ENCODE measurements at regions not wholly inside any gene's neighbourhood (a gene's known extent, or its start where the extent isn't known, plus 50 kb on each side); places are given as distances from the start of the nearest gene placed in this dataset.

- TF ChIP-seq ZNF837 (tag by site-specific recombination; IDR thresholded peaks at IDR 0.05) (no peak), ZNF404 (tag by site-specific recombination; IDR thresholded peaks at IDR 0.05) (no peak), ZFHX2 (tag by site-specific recombination; conservative IDR thresholded peaks at IDR 0.05) (no peak), REST (tag by site-specific recombination; IDR thresholded peaks at IDR 0.05) (no peak), ZNF23 (tag by site-specific recombination; IDR thresholded peaks at IDR 0.05; ENCODE audit: borderline replicate concordance) (no peak)
- TF ChIP-seq, protein P1, sequence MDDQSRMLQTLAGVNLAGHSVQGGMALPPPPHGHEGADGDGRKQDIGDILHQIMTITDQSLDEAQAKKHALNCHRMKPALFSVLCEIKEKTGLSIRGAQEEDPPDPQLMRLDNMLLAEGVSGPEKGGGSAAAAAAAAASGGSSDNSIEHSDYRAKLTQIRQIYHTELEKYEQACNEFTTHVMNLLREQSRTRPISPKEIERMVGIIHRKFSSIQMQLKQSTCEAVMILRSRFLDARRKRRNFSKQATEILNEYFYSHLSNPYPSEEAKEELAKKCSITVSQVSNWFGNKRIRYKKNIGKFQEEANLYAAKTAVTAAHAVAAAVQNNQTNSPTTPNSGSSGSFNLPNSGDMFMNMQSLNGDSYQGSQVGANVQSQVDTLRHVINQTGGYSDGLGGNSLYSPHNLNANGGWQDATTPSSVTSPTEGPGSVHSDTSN (CRISPR knock-in tag; IDR thresholded peaks at IDR 0.05) = no peak
- TF ChIP-seq, protein P2, sequence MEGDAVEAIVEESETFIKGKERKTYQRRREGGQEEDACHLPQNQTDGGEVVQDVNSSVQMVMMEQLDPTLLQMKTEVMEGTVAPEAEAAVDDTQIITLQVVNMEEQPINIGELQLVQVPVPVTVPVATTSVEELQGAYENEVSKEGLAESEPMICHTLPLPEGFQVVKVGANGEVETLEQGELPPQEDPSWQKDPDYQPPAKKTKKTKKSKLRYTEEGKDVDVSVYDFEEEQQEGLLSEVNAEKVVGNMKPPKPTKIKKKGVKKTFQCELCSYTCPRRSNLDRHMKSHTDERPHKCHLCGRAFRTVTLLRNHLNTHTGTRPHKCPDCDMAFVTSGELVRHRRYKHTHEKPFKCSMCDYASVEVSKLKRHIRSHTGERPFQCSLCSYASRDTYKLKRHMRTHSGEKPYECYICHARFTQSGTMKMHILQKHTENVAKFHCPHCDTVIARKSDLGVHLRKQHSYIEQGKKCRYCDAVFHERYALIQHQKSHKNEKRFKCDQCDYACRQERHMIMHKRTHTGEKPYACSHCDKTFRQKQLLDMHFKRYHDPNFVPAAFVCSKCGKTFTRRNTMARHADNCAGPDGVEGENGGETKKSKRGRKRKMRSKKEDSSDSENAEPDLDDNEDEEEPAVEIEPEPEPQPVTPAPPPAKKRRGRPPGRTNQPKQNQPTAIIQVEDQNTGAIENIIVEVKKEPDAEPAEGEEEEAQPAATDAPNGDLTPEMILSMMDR (tag by site-specific recombination; IDR thresholded peaks at IDR 0.05) = no peak
These were observed 83.9 kb upstream of the MEF2A start for GRCh38 chr15:99481951-99482230.

All from HEK293 (cell line).